ENCODE measurements at regions not wholly inside any gene's neighbourhood (a gene's known extent, or its start where the extent isn't known, plus 50 kb on each side); places are given as distances from the start of the nearest gene placed in this dataset.

DNA sequence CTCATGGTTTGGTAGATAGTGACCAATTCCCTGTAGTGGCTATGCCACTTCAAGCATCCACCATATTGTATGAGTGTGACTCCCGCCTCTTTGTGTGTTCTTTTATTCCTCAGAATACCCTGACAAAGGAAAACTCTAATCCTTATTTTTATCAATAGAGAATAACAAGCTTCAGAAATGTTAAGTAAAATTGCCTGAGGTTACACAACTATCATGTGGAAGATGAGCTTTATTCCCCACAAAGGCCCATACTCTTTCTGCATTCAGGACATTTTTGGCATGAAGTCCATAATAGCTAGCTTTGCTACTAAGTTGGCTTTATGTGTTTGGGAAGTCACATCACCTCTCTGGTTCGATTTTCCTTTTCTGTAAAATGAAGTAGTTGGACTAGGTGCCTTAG, 276.8 kb downstream of the PIK3C3 start:
- TF ChIP-seq ZBTB34 (CRISPR knock-in tag; IDR thresholded peaks at IDR 0.05), result no peak
- TF ChIP-seq, protein P1, sequence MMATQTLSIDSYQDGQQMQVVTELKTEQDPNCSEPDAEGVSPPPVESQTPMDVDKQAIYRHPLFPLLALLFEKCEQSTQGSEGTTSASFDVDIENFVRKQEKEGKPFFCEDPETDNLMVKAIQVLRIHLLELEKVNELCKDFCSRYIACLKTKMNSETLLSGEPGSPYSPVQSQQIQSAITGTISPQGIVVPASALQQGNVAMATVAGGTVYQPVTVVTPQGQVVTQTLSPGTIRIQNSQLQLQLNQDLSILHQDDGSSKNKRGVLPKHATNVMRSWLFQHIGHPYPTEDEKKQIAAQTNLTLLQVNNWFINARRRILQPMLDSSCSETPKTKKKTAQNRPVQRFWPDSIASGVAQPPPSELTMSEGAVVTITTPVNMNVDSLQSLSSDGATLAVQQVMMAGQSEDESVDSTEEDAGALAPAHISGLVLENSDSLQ (IDR thresholded peaks at IDR 0.05), result no peak
- no peak for TF ChIP-seq ATF3 (IDR thresholded peaks at IDR 0.05)
- TF ChIP-seq ATF3 (CRISPR knock-in tag; conservative IDR thresholded peaks at IDR 0.05), result no peak
- no peak for TF ChIP-seq DNMT1 (IDR thresholded peaks at IDR 0.05)
- no peak for TF ChIP-seq ETS1 (conservative IDR thresholded peaks at IDR 0.05; ENCODE audit: control insufficient read depth, low read depth, low read length)
- TF ChIP-seq FOS (IDR thresholded peaks at IDR 0.05; ENCODE audit: extremely low read depth, insufficient read length), result no peak
- no peak for TF ChIP-seq SMC3 (conservative IDR thresholded peaks at IDR 0.05; ENCODE audit: insufficient read depth, low read depth, low read length)
- TF ChIP-seq, protein P2, sequence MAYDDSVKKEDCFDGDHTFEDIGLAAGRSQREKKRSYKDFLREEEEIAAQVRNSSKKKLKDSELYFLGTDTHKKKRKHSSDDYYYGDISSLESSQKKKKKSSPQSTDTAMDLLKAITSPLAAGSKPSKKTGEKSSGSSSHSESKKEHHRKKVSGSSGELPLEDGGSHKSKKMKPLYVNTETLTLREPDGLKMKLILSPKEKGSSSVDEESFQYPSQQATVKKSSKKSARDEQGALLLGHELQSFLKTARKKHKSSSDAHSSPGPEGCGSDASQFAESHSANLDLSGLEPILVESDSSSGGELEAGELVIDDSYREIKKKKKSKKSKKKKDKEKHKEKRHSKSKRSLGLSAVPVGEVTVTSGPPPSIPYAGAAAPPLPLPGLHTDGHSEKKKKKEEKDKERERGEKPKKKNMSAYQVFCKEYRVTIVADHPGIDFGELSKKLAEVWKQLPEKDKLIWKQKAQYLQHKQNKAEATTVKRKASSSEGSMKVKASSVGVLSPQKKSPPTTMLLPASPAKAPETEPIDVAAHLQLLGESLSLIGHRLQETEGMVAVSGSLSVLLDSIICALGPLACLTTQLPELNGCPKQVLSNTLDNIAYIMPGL (CRISPR knock-in tag; IDR thresholded peaks at IDR 0.05), result no peak
